GM21825 (cell line): ENCODE measurements at regions not wholly inside any gene's neighbourhood (a gene's known extent, or its start where the extent isn't known, plus 50 kb on each side); places are given as distances from the start of the nearest gene placed in this dataset.
"Not testable (repeated sequence)": the region's sequence is repeated elsewhere in the genome, so short reads cannot be mapped to it uniquely, and the experiment has no call there.

ENCODE experiments used
- ATAC-seq: cut with Tn5 transposase; IDR thresholded peaks from one replicate; pipeline ENCODE4 v1.9.1; 2021; ENCODE audit warnings: mild to moderate bottlenecking, moderate library complexity; ENCODE audit not compliant: unreplicated experiment

DNA sequence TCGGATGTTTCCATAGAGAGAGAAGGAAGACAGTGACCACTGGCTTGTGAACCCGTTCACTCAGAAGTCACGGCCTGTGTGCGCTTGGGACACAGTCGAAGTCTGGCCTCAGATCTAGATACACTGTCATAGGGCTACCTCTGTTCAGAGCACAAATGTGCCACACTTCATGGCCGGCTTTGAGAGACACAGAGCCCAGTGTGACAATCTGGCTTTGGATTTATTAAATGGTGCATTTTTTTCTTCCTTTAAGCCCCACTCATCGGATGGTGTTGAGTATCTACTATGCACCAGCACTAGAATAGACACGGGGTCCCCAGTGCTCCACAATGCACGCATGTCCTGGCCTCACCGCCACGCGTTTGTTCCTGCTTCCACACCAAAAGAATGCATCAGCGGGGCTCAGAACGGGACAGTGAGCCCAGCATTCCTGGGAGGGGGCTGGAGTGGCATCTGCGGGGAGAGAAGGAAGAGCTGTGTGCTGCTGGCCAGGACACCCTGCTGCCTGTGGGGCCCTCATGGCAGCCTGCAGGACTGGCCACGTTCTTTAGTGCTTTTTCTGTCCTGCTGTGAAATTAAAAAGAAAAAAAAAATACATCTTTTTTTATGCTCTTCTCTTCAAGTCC, 738.9 kb upstream of the SALL3 start:
- no peak for ATAC-seq

DNA sequence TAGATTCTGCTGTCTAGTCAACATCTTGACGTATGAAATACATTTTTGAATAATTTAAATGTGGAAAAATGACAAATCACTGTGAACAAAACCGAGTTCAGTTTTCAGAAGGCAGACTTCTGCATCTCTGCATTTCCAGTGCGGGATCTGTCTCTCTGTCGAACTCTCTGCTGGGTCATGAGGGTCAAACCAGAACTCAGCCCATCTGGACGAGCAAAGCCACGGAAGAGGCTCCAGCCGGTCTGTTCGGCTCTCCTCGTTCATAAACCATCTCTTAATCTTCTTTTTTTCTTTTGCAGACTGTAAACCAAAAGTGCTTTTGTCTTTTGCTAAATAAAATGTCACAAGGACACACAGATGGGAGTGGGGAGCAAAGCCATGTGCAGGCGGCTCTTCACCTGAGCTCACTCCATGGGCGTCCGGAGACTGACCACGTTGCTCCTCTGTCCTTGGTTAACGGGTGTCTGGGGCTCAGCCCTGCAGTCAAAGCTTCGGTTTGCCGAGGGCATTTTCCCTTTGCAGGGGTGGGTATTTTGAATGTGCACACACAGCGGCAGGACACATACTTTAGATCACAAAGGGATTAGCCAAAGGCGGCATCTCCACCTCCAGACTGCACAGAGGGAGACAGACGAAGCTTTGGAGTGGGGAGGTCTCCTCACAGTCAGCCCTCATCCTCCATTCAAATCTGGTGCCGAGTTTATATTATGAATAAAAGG, 737.9 kb upstream of the SALL3 start:
- no peak for ATAC-seq

DNA sequence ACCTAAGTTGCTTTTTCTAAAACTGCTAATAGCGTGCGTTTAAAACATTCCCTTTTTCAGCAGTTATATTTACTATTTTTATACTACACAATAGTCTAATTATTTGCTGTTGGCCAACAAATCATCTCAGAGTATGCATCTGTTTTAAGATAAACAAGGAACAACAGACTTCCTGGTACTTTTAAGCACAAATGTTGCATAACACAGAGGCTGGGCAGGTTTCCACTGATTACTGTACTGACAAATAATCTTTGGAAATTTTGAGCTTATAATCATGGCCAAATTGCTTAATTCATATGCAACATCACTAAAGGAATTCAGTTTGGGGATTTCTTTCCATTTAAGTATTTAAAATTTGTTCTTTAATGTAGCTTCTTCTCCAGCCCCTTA, 737.4 kb upstream of the SALL3 start:
- ATAC-seq = no peak

DNA sequence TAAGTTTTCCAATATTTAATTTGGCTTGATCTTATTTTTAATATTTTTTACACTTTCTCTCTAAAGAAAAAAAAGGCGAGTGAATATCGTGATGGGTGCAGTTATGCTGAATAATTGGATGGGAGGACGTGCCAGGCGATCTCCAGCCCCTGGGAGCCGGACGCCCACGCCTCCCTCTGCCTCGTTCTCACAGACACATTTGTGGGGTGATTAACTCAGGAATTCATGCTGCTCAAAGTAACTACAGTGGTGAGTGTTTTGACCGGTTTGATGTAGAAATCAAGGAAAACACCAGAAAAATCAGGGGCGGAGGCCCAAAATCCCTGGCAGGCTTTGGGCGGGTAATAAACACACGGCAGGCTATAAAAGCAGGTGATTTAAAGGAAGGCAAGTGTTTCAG, 736.8 kb upstream of the SALL3 start:
- no peak for ATAC-seq

DNA sequence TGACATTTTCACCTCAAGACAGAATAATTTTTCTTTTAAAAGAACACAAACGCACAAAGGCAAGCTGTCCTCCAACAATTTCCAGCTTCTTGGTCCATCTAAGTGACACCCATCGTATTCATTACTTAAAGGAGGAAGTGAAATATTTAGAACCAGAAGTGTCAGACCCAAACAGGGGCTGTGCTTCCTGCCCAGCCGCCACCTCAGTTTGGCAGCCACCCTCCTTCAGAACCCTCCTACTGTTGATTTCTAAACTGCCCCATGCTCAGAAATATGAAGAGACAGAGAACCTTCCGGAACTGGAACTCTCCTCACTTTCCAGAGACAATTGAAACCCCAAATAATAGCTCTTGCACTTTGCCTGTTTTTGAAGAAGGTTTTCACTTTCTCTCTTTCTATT, 734.8 kb upstream of the SALL3 start:
- ATAC-seq = no peak

DNA sequence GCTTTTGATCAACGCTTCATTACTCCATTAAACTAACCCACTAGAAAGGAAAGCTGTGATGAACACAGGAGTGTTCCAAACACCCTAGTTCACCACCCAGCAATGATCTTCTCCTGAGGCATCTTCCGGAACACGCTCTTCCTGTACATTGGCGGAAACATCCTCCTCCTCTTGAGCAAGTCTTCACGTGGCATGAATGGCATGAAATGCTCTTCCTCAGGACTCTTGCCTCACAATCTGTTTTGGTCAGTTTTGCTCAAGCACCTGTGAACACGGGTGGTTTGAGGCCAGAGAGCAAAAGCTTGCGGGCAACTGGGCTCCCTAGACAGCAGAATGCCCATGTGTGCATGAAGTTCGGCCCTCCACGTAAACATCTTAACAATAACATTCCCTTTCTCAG, 734.2 kb upstream of the SALL3 start:
- ATAC-seq = no peak

DNA sequence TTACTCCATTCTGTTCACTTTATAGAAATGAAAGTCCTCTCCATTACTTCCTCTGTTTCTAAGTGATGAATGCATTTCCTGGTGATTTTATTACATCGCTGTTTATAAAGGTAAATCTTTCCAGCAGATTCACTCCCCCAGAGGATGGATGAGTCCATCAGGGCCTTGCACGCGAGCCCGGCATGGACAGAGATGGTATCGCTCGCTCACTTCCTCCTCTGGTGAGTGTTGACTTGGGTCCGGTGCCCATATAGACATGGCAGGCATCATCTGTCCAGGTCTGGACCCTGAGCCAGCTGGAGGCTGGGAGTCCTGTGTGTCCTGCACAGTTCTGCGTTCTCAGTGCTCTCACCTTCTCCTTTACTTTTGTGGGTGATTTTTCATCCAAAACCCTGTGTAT, 733.6 kb upstream of the SALL3 start:
- ATAC-seq = no peak

DNA sequence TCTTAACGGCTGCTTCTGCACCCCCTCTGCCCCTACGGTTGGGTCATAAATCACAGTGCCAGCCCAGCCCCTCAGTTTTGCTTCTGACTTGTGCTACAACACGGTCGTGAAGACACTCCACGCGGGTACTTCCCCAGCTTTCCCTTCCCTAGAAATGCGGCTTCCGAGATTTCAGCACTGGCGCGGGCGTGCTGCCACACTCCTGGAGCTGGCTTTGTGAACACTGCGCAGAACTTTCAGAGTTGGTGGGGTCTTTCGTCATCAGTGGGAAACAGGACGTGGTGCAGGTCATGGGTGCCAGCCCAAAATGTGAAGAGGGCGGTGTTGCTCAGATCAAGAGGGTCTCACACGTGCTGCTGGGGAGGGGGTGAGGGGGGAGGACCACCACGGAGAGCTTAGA, 733.0 kb upstream of the SALL3 start:
- ATAC-seq = no peak

DNA sequence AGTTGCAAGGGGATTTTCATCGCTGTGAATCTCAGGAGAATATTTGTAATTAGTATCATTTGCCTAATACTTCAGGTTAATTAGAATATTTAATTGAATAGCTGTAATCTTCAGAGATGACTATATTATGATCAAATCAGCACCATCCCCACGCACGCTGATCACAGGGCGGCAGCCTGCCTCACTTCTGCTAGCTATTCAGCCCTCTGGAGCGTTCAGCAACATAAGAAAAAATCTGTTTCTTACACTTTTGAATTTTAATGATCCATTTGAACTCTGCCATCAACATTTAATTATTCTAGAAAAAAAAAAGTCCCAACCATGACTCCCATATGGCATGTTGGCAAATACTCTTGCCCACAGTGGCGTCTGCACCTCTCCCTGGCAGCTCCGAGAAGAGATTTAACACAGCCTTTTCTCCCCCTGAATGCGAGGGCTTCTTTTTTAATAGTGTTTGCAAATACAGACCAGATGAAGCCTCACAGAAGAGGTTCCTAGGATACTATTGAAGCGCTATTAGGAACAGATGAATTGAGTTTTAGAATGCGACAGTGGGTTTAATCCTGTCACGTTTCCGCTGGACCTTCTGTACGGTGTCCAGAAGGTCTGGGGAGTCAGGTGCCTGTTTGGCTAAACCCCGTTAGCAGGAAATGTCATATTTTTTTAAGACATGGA, 731.9 kb upstream of the SALL3 start:
- no peak for ATAC-seq

DNA sequence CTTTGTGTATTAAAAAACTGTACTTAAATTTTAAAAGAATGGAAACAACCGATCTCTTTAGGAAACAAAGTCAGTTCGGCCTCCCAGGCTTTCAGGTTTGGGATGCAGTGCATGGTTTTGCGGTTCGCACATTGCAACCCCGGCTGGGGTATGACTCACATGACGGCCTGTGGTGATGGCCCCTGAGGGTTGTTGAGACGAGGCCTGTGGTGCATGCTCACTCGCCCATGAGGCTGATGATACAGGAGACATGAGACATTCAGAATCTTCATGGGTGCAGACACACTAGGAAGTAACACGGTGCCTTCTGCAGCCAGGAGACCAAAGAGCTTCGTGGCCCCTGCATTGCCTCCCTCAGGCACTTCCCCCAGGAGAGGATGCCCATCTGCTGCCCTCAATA, 724.6 kb upstream of the SALL3 start:
- ATAC-seq = no peak

DNA sequence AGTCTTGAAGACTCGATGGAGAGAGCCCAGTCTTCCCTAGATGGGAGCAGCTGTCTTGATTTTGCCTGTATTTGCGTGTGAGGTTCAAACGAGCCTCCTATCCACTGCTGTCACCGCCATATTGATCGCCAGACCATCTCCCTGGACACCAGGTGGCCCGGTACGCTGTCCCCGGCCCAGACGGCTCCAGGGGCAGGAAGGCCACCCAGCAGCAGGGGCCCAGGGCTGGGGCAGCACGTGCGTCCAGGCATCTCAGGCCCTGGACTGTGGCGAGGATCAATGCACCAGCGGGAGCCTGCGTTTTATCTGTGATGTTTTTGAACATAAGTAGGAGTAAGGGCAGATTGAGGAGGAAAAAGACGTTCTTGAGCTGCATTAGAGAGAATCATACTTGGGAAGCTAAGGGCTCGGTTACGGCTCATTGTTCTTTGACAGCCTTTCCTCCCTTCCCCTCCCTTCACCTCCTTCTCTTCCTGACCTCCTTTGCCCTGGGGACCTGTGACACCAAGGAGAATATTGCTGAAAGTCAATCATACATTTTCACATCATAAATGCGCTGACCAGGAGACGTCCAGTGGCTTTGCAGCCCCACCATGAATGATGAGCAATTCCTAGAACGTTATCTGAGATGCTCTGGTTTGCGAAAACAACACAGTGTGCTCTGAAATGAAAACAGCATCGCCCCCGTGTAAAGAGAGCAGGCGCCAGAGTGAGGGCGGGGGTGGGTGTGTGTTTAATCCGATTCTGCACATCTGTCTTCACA, 711.2 kb upstream of the SALL3 start:
- no peak for ATAC-seq

DNA sequence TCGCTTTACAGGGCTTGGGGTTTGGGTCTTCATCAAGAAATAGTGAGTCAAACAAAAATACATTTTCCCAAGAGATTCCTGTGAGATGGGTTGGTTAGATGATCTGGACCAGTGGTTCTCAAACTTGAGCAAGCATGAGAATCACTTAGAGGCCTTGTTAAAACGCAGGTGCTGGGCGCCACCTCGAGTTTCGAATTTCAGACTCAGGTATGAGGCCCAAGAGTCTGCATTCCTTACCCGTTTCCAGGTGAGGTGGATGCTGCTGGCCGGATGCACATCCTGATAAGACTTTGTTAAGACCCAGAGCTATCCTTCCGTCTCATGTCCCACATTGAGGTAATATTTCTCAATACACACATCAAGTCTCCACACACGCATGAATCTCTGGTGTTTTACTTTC, 707.8 kb upstream of the SALL3 start:
- no peak for ATAC-seq

DNA sequence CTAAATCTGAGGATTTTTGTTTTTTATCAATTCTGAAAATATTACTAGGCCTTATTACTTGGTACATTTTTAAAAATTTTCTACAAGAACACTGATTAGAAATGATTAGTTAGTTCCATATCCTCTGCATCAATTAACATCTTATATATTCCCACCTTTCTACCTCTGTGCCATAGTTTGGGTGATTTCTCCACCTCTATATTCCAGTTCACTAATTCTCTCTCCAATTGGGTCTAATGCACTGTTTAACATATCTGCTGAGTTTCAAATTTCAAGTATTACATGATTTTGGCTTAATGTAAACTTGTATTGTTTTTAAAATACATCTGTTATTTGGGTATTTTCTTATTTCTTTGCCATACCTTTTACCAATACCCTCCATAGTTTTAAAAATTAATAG, 705.7 kb upstream of the SALL3 start:
- ATAC-seq = no peak

DNA sequence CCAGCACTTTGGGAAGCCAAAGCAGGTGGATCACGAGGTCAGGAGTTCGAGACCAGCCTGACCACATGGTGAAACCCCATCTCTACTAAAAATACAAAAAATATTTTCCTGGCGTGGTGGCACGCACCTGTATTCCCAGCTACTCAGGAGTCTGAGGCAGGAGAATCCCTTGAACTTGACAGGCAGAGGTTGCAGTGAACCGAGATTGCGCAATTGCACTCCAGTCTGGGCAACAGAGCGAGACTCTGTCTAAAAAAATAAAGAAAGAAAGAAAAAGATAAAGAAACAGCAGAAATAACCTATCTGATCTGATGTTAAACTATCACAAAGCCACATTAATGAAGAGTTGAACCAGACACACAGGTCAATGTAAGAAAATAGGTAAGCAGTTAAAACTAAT, 696.2 kb upstream of the SALL3 start:
- not testable (repeated sequence) for ATAC-seq

DNA sequence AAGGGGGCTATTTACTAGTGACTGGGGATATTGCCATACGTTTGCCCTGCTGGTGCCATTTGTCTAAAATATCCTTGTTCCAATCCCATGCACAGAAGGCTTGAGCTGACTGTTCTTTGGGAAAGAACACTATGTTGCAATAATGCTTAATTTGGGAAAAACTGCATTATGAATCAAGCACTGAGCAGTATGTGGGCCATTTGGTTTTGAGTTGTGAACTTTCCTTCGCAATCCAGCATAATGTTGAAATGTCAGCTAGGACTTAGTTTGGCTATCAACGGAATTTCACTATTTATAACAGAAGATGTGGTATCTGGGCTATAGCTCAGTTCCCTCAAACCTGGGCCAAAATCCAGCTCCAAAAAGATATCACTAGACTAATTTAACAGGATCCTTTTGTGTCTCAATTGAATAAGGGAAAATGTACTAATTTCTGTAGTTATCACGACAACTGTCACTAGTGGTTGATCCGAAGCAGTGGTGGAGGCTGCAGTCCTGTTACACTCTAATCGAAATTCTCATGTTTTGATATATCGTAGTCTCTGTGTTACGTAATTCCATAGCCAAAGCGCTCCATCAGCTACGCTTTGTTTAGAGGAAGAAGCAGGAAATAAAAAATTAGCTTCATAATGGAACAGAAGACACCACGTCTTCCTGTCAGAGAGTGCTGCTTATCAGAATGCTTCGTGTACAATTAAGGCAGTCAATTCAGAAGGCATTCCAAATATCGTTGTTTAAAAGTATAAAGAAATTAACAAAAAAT, 686.8 kb upstream of the SALL3 start:
- no peak for ATAC-seq

DNA sequence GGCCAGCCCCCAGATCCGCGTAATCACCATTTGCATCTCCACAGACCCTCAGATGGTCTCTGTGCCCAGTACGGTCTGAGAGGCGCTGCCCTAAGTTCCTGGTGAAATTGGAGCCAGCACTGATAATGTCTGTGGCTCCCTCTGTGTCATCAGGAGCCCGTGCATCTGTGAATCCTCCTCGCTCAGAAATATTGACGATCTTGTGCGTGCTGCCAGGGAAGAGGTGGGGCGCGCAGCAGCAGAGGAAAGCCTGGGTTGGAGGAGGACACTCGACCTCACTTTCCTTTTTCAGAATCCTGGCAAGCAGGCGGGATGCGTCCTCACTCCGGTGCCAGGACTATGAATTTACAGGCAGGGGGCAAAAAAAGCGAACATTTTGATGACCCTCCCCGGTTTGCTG, 686.1 kb upstream of the SALL3 start:
- no peak for ATAC-seq

DNA sequence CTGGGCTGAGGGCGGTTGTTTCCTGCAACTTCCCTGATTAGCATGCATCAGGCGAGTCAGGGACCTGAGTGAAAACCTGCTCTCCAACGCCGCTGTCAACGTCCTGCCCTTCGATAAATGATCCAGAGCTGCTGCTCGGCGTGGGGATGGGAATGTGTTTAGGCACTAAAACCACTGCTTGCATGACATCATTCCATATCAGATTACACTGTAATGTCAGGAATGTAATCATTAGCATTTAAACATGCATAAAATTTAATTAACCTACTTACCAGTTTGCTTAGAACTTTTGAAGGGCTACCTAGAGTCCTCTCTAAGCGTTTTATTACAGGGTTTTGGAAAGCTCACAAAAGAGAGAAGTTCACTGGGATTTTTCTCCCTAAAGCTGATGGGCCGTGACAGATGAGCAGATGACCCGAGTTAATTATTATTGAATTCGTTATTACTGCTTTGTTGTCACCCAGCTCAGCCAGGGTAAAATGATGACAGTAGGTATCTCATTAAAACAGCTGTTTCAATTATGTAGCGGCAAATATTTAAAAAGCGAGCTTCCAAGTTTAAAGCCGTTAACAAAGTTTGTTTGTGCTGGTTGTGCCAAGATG, 685.6 kb upstream of the SALL3 start:
- ATAC-seq = no peak

DNA sequence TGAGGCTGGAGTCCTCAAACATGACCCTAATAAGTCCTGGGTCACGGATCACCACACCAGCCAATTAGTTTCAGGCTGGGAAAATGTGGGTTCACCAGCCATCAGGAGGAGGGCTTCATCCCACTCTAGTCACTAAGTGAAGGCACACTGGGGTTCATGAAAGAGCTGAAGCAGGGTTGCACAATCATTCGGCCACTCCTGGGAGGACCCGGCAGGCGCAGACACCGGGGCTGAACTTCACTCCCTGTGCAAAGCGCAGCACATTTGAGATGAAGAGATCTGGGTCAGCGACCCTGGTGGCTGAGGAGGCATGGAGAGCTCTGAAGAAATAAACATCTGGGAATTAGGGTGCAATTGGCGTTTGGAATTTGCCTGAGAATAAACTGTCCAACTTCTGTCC, 684.4 kb upstream of the SALL3 start:
- no peak for ATAC-seq

DNA sequence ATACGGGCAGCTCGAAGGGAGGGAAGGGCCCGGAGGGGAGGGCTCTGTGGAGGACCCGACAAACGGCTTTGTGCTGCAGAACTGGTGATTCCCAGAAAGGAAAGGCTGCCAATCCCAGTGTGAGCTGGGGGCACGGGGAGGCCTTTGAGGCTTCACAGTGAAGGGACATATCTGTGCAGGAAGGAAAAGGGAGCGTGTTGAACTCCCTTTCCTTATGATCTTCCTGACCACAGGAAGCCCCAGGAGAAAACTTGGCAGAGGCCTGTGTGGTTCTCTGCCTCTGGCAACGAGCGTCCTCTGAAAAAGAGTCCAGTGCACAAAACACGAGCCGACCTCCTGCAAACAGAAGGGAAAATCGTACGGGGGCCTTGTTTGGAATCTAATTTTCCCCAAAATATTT, 683.5 kb upstream of the SALL3 start:
- ATAC-seq = no peak

DNA sequence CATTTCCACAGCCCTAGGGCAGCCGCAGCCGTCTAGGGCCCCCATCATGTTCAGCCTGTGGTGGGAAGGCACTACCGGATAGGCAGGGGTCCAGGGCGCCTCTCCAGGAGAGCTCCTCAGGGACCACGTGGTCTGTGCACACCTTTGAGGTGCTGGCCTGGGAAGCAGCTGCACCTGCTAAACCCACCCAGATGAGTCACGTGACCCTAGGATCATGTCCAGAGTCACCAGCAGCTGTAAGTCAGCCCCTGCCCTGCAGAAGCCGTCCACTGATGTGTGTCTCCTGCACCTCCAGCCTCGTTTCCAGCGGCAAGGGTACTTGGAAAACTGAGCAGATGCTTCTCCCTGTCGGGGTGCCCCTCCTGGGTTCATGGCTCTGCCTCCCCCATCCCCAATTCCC, 682.6 kb upstream of the SALL3 start:
- no peak for ATAC-seq
